Superior temporal gyrus (tissue), 1 donor: ENCODE measurements at regions not wholly inside any gene's neighbourhood (a gene's known extent, or its start where the extent isn't known, plus 50 kb on each side); places are given as distances from the start of the nearest gene placed in this dataset.
"Not testable (repeated sequence)": the region's sequence is repeated elsewhere in the genome, so short reads cannot be mapped to it uniquely, and the experiment has no call there.

Experiments used
- DNase-seq: peaks from one replicate; pipeline ENCODE4 v3.0.0-alpha.2; 2016; ENCODE audit errors: extremely low spot score

DNA sequence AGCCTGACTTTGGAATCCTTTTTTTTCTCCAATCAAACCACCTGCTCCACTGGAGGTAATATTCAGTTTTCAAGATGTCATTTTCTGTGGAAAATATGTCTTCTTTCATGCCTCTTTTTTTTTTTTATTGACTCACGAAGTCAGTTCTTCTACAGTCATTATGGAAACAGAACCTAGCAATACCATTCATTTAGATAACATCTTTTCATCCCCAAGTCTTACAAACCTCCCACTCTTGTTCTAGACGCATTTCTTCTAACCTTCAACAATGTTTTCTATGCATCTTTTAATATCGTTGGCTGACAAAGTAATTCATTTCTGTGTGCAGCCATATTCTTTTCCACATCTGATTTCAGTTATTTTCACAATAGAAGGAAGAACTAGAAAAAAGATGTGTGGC is 474.3 kb upstream of the CCDC196 start:
- DNase-seq, result no peak

DNA sequence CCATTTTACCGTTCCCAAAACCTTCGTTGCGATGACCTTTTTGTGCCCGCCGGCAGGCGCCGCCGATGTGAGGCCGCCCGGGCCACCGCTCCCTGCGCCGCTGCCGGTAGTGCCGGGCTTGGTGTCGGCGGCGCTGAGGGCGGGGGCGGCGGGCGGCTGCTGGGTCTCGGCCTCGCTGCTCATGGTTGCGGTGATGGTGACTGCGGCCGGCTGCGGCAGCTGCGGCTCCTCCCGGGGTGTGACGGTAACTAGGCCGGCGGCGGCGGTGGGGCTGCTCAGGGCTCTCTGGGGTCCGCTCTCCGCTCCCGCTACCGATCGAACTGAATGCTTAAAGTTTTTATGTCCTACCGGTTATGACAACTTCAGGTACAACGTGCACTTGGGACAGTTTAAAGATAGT is 472.6 kb upstream of the CCDC196 start:
- DNase-seq, result not testable (repeated sequence)

DNA sequence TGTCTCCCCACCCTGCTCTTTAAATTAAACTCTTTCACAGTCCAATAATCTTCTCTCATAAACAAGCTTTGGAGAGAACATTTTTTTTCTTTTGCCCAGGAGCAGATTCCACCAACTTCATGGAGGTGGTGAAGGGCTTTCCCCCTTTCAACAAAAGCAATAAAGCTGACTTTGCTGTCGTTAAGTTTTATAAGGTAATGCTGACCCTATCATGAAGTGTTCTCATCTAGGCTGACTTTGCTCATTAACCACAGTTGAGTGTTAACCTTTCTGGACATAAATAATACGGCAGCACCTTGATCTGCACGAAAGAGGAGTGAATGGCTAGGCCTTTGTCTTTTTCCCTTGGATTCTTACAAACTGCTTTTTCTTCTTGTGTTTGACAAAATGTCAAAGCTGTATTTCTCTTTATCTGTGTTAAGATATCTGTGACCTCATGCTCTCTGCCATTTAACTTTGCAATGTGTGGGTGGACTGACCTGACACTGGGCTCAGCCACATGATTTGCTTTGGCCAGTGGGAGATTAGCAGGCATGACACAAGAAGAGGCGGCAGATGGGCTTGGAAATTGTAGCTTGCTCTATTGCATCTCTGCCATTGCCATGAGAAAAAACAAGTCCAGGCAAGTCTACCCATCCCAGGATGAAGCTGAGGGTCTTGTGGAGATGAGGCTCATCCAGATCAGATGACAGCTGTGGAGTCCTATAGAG is 470.9 kb upstream of the CCDC196 start:
- DNase-seq, result no peak

DNA sequence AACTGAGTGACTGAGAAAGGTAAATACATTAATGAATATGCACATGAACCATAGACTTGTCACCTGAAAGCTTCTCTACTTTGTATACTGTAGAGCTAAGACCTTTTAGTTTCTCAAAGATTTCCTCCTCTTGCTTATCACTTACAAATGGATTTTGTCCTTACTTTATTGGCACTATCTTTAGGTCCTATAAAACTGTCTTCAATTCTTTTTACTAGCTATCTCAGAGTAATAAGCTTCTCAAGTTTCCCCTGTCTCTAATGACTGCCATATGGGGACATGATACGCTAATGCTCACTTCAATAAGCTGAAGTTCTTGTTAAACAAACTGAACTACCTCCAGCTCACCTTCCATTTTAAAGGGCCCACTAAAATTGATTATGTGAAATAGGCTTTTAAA is 468.2 kb upstream of the CCDC196 start:
- no peak for DNase-seq

DNA sequence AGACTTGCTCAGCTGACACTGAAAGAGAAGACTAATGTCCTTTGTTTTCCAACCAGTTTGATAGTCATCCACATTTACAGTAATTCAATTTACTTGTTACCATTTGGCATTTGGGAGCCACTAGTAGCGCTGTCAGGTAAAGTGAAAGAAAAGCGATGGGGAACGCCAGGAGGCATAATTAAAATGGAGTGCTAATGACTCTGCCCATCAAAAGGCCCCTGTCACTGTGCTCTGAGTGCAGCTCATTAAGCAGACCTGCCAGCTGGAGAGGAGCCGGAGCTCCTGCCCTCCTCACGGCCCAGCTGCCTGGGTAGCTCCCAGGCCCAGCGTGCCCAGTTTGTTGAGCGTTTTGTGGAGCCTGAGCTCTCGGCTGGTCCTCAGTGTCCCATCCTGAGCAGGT is 463.6 kb upstream of the CCDC196 start:
- no peak for DNase-seq

DNA sequence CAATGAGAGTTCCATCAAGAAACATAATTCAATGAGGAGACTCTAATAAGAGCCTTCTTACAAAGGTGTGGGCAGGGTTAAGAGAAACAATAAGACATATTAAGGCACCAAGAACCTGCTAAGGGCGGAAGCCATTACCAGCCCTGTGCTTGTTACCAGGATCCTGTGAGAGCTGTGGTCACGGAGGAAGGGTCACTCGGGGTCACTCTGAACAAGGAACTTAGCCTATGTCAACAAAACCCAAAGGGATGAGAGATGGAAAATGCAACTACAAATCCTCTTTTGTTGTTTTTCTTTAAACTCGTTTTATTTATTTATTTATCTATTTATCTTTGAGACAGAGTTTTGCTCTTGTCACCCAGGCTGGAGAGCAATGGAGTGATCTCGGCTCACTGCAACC is 460.4 kb upstream of the CCDC196 start:
- no peak for DNase-seq

DNA sequence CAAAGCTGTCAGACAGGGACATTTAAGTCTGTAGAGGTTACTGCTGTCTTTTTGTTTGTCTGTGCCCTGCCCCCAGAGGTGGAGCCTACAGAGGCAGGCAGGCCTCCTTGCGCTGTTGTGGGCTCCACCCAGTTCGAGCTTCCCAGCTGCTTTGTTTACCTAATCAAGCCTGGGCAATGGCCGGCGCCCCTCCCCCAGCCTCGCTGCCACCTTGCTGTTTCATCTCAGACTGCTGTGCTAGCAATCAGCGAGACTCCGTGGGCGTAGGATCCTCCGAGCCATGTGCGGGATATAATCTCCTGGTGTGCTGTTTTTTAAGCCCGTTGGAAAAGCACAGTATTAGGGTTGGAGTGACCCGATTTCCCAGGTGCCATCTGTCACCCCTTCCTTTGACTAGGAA is 454.2 kb upstream of the CCDC196 start:
- not testable (repeated sequence) for DNase-seq

DNA sequence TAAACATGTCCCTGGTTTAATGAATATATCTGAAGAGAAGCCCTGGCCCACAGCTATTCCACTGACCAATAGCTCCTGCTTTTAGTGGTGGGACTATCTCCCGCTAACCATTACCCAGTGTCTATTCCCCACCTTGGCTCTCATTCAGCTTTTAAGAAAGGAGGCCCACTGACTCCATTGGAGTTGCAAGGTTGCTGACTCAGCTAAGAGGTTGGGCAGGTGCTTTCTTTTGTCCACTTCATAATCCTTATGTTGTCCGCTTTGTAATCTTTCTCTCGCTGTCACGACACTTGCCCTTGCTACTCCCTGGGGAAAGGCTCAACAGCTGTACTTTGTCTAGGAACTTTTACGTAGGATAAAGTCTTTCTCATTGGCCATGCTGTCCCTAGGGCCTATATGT is 453.4 kb upstream of the CCDC196 start:
- DNase-seq, result no peak

DNA sequence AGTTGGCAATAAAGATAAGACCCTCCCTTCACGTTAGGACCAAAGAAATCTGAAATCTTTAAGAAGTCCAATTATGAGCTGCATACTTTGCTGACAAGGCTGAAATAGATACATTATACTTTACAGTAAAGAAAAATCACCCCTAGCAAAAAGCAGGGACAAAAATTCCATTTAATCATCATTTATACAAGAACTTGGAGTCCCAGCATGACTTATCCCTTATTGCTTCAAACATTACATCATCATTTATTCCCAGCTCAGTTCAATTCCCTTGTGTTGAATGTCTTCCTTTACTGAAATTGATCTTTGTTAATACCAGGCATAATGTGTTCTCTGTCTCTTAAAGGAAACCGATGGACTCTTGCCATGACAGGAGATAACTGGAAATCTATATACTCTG is 449.6 kb upstream of the CCDC196 start:
- no peak for DNase-seq

DNA sequence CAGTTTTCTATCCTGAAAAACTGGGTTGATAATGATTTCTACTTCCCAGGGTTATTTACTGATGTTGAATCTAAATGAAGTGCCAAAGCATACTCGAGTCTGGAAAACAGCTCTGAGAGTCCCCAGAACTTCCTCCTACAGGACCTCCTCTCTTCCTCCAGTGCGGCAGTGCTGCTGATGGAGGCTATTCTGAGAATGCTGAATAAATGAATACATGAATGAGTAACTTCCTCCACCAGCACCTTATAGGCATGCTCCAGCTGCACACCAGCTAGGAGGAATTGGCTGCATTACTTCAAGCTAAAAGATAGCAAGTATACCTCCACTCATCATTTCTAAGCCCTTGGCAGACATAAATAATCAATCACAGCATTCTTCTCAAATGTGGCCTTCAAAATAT is 448.8 kb upstream of the CCDC196 start:
- DNase-seq, result peak; percentile 12

DNA sequence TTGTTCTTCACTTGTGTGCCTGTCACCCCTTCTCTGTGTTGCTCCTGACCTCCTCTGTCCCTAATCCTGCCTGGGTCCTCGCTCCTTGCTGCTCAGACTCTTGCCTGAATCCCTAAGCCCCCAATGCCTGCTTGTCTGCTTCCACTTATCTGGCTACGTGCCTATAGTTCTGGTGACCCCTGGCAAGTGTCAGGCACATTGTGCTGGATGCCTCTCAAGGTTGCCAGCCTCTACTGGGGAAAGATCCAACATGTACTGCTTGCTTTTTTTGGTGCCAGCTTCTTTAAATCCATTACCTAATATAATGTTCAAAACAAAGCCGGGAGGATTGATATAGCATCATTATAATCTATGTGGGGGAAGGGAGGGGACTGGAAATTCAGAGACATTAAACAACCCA is 448.0 kb upstream of the CCDC196 start:
- no peak for DNase-seq

DNA sequence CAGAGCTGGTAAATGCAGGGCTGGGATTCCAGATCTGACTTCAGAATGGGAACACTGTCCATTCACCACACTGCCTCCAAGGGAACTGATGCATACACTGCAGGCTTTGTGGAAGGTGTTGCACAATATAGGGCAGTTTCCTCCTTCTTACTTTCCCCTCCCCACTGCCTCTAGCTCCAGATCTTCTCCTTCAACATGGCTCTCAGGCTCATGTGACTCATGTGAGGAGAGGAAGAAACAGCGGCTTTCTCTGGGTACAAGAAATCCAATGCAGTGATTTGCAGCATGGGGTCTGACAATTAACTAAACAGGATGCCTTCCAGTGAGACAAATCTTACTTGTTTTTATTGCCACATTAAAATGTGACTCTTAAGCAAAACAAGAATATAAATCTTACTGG is 447.6 kb upstream of the CCDC196 start:
- DNase-seq, result peak; percentile 21

DNA sequence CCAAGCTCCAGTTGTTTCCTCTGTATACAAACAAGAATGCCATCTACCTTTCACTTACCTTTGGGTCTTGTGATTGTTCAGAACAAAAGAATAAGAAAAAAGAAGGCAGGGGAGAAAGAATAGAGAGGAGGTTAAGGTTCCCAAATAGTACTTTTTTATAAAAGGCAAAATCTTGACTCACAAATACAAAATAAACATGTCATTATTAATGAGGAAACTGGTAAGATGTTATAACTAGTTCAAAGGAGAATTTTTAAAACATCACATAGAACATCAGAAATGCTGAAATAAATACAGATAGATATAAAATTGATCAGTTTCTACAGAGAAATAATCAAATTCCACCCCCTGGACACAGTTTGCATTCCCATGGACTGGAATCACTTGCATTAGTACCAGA is 446.7 kb upstream of the CCDC196 start:
- DNase-seq, result no peak

DNA sequence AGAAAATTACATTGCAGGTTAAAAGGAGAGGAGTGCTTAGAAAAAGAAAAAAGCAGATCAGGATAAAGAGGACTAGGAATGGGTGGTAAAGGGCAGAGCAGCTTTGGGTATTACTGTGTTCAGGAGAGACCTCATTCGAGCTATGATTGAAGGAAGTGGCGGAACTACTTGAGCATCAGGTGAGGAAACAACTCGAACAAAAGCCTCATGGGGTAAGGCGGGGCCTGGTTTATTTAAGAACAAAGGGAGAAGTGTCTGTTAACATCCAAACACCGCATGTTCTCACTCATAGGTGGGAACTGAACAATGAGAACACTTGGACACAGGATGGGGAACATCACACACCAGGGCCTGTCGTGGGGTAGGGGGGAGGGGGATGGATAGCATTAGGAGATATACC is 444.6 kb upstream of the CCDC196 start:
- no peak for DNase-seq

DNA sequence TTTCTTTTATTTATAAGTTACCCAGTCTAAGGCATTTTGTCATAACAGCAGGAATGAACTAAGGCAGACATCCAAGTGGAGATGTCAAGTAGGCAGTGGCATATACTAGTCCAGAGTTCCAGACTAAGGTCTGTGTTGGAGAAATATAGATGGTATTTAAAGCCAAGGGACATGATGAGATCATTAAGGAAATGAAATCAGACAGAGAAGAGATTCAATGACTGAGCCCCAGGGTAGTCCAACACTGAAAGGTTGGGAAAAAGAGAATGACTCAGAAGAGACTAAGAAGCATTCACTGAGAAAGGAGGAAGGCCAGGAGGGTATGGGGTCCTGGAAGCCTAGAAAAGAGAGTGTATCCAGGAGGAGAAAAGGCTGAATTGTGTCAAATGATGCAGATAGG is 442.2 kb upstream of the CCDC196 start:
- no peak for DNase-seq

DNA sequence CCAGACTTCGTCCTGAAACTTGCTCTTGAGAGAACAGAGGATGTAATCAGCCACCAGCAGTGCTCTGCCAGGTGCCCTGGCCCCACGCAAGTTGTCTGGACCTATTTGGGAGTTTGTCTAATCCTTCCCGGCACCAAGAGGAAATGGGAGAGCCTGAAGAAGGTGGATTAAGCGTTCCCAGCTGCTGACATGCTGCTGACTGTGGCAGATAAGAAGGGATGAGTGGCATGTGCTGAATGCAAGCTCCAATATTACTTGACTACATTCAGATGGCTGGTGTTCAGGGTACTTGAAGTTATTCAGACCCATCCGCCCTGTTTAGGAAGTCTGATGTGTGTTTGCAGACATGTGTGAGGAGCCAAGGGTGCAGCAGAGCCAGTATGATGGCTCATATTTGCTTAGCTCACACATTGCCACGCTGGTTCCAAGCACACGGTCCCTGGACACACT is 440.6 kb upstream of the CCDC196 start:
- DNase-seq, result no peak

DNA sequence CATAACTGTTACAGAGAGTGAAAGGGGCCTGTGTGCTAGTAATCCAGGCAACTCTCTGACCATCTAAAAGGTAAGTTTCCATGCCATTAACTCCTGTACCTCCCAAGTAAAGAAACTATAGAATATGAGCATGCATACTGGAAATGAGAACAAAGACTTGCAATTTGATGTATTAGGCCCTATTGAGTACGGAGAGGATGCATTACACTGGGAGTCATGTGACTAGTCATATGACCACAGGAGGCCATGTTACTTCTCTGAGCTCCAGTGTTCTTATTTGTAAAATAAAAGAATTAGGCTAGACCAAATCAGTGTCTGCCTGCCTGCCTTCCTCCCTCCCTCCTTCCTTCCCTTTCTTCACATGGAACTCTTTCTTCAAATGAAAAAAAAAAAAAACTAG is 440.1 kb upstream of the CCDC196 start:
- DNase-seq, result no peak

DNA sequence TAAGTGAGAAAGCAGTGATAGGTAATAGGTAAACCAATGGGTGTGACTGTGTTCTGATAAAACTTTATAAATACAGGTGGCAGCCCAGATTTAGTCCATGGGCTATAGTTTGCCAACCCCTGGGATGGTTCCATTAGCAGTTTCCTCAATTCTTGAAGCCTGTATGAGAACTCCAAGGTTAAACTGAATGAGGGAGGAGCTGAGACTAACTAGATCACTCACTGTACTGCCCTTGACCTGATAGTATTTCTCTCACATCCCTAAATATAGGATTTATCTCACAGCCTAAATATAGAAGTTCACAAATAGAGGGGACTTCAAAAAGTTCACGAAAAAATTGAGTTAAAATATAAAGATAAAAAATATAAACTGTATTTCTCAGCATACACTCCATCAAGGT is 439.6 kb upstream of the CCDC196 start:
- no peak for DNase-seq

DNA sequence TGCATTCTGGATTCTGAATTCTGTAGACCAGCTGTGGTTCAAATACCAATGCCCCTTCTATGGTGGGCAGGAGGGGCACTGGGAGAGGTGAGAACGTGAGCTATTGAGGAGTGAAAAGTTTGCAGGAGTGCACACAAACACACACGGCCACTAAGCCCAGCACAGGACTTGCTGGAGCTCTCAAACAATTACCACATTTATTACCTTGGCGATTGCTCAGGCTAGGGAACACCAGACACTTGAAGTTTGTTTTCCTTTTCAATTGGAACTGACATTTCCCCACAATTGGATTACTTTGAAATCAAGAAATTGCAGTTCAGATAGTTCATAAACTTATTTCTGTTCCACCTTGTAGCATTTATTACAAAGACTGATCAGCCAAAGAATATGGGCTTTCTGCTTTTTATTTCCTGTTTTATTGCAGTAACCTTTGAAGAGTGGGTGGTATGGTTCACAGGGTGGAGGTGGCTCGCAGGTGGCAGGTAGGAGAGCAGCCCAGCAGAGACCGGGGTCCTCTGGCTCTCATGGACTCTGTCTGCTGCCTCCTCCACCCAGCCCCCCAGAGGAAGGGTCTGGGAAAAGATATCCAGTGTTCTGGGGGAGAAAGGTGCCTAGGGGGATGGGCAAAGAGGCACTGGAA is 429.8 kb upstream of the CCDC196 start:
- DNase-seq, result no peak

DNA sequence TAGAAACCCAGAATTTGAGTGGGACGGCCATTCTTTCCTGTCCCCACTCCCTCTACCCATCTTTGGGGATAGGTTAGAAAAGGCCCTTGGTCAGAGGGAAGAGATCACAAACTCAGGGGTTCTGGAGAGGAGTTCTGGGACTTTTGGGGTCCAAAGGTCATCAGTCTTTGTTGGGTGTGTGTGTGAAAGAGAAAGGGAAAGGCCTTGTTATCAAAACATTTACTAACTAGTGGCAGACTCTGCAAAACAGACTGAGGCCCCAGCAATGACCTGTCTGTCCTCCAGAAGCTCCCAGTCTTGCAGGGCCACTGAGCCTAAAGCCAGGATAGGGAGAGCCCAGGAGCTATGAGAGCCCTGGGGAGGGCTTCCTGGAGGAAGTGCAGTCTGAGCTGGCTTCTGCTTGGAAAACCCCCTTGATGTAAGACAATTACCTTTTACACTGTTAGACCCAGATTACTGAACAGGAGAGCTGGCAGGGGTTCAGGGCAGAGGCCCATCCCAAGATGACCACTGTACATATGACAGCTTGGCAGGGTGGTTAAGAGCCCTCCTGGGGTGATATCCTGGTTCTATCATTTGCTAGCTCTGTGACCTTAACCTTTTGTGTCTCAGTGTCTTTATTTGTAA is 429.1 kb upstream of the CCDC196 start:
- DNase-seq, result no peak

DNA sequence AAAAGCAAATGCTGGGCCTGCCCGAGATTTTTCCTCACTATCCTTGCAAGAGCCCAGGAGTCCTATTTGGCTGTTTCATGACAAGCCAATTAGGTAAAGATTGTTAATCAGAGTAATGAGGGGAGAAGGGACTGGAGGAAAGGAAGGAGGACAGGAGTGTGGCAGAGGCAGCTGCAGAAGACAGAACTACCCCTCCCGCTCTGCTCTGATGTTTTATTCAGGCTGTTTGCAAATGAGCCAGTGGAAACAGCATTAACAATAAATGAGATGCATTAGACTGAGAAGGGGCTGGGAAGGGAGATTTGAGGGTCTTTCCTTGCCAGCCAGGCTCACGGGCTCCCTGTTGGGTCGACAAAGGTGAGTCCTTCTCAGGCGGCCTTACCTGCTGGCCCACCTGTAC is 421.0 kb upstream of the CCDC196 start:
- no peak for DNase-seq

DNA sequence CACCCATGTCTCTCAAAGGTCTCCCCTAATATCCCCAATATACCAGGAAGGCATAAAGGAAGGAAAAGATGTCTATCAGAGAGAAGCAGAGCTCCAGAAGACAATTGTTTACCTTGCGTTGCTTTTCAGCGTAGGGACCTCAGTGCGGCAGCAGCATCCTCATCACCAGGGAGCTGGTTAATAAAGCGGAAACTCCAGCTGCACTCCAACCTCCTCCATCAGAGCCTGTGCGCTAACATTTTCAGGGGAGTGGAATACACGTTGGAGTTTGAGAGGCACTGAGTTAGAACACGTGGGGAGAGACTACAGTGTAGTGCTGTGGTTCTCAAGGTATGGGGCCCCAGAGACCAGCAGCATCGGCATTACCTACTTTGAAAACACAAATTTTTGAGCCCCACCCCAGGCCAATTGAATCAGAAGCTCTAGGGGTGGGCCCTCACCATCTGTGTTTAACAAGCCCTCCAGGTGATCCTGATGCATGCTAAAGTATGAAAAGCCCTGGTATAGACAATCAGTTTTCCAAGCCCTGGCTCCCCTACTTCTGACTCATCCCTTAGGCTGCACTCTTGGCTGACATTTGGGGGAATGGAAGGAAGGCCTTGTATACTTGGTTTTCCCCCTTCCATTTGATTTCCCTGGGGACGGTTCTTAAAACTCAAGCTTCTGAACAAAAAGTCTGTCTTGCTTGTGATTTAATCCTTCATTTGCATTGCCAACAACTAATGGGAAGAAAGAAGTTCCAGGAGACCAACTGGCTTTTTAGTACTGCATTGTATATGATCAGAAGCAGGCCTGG is 419.0 kb upstream of the CCDC196 start:
- no peak for DNase-seq

DNA sequence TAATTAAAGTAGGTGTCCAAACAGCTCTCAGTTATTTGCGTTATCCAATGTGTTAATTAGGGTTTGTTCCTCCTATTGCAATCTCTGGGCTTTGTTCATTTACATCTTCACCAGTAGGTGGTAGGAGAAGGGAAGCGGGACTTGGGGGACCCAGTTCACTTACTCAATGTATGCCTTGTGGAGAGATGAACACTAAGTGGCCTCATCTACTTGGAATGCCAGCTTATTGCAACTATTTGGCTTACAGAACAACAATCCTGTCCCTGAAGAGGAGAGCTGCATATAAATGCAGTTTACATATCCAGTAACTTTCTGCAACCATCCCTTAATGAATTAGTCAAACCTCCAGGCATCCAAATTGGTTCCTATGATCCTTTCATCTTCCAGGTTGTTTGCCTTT is 417.1 kb upstream of the CCDC196 start:
- DNase-seq, result no peak
